MM.1S (cell line): ENCODE measurements at regions not wholly inside any gene's neighbourhood (a gene's known extent, or its start where the extent isn't known, plus 50 kb on each side); places are given as distances from the start of the nearest gene placed in this dataset.

Experiments used
- DNase-seq: peaks from one replicate; pipeline ENCODE4 v3.0.0-alpha.2; 2015
- H2AFZ ChIP-seq: fragments of 300-600 bp; sonication (generic); 2 replicates; pipeline ENCODE4 v1.6.0; 2016; ENCODE audit warnings: antibody characterized with exemption, low read length
- H3F3A ChIP-seq: fragments of 300-600 bp; sonication (generic); 2 replicates; pipeline ENCODE4 v1.6.1; 2016; ENCODE audit warnings: mild to moderate bottlenecking, antibody characterized with exemption, low read length, moderate library complexity, mixed read lengths; ENCODE audit not compliant: insufficient read depth
- H3K27ac ChIP-seq: fragments of 300-600 bp; sonication (generic); 2 replicates; pipeline ENCODE4 v1.5.1; 2016; ENCODE audit warnings: mild to moderate bottlenecking, low read length
- H3K27me3 ChIP-seq: fragments of 300-600 bp; sonication (generic); replicated peaks from 2 replicates; pipeline ENCODE4 v1.6.0; 2016; ENCODE audit warnings: low read length; ENCODE audit not compliant: insufficient read depth
- H3K36me3 ChIP-seq: fragments of 300-600 bp; sonication (generic); replicated peaks from 2 replicates; pipeline ENCODE4 v1.6.1; 2016; ENCODE audit warnings: mild to moderate bottlenecking, low read length, mixed read lengths; ENCODE audit not compliant: insufficient read depth
- H3K4me1 ChIP-seq: fragments of 300-600 bp; sonication (generic); 2 replicates; pipeline ENCODE4 v1.6.1; 2016; ENCODE audit warnings: low read length, mixed read lengths
- H3K4me2 ChIP-seq: fragments of 300-600 bp; sonication (generic); 2 replicates; pipeline ENCODE4 v1.6.0; 2016; ENCODE audit warnings: low read depth, low read length
- H3K4me3 ChIP-seq: fragments of 300-600 bp; sonication (generic); 2 replicates; pipeline ENCODE4 v1.5.1; 2016; ENCODE audit warnings: low read length, mixed read lengths
- H3K79me2 ChIP-seq: fragments of 300-600 bp; sonication (generic); 2 replicates; pipeline ENCODE4 v1.6.1; 2016; ENCODE audit warnings: mixed run types, low read length, mixed read lengths
- H3K9ac ChIP-seq: fragments of 300-600 bp; sonication (generic); 2 replicates; pipeline ENCODE4 v1.6.1; 2016; ENCODE audit warnings: low read length, mixed read lengths
- H3K9me2 ChIP-seq: fragments of 300-600 bp; sonication (generic); replicated peaks from 2 replicates; pipeline ENCODE4 v1.6.1; 2016; ENCODE audit warnings: mild to moderate bottlenecking, low read length, mixed read lengths; ENCODE audit not compliant: insufficient read depth
- H3K9me3 ChIP-seq: fragments of 300-600 bp; sonication (generic); replicated peaks from 2 replicates; pipeline ENCODE4 v1.6.1; 2016; ENCODE audit warnings: mild to moderate bottlenecking, low read length, mixed read lengths; ENCODE audit not compliant: insufficient read depth
- H4K20me1 ChIP-seq: fragments of 300-600 bp; sonication (generic); 2 replicates; pipeline ENCODE4 v1.6.1; 2016; ENCODE audit warnings: mild to moderate bottlenecking, low read length, moderate library complexity, mixed read lengths; ENCODE audit not compliant: insufficient read depth
- EZH2 ChIP-seq: fragments of 300-600 bp; sonication (generic); optimal IDR thresholded peaks from 2 replicates; pipeline ENCODE3; 2017; ENCODE audit warnings: low read depth, mild to moderate bottlenecking, antibody characterized with exemption, low read length, mixed read lengths
- EZH2phosphoT487 ChIP-seq: fragments of 300-600 bp; sonication (generic); IDR thresholded peaks from 2 replicates; pipeline ENCODE4 v1.6.1; 2018; ENCODE audit warnings: antibody characterized with exemption, low read length
- TF ChIP-seq, protein P1 (sequence below): fragments of 300-600 bp; sonication (generic); IDR thresholded peaks from 2 replicates; pipeline ENCODE4 v1.5.1; 2016; ENCODE audit warnings: antibody characterized with exemption, low read length, mixed read lengths

GRCh38 chr7:156156734-156157408, 344.6 kb upstream of the SHH start:
- Histone ChIP-seq H3K9me2 (no peaks in the 10 kb centered on the region), H2AFZ (no peak overlapping the region), H3K4me1 (no peaks in the 10 kb centered on the region), H3K36me3 (no peaks in the 10 kb centered on the region), H3K27ac (no peak overlapping the region), H3K4me2 (no peak overlapping the region), H3K9ac (no peak overlapping the region), H3K27me3 (peaks cover 37% of the 10 kb centered on the region), H3K9me3 (no peaks in the 10 kb centered on the region), H4K20me1 (no peaks in the 10 kb centered on the region), H3K4me3 (no peak overlapping the region), H3F3A (no peaks in the 10 kb centered on the region), H3K79me2 (no peaks in the 10 kb centered on the region)
- TF ChIP-seq, protein P1, sequence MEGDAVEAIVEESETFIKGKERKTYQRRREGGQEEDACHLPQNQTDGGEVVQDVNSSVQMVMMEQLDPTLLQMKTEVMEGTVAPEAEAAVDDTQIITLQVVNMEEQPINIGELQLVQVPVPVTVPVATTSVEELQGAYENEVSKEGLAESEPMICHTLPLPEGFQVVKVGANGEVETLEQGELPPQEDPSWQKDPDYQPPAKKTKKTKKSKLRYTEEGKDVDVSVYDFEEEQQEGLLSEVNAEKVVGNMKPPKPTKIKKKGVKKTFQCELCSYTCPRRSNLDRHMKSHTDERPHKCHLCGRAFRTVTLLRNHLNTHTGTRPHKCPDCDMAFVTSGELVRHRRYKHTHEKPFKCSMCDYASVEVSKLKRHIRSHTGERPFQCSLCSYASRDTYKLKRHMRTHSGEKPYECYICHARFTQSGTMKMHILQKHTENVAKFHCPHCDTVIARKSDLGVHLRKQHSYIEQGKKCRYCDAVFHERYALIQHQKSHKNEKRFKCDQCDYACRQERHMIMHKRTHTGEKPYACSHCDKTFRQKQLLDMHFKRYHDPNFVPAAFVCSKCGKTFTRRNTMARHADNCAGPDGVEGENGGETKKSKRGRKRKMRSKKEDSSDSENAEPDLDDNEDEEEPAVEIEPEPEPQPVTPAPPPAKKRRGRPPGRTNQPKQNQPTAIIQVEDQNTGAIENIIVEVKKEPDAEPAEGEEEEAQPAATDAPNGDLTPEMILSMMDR = peak; percentile 40
- TF ChIP-seq EZH2phosphoT487 = no peak
- TF ChIP-seq EZH2 = no peak
- DNase-seq = peak; percentile 27

- Histone ChIP-seq H4K20me1 (no peaks in the 10 kb centered on the region), H3K4me1 (no peaks in the 10 kb centered on the region), H3K9me3 (no peaks in the 10 kb centered on the region), H3K4me2 (no peak overlapping the region), H3K79me2 (no peaks in the 10 kb centered on the region), H3K9ac (no peak overlapping the region), H3K27me3 (peaks cover 37% of the 10 kb centered on the region), H3F3A (no peaks in the 10 kb centered on the region), H3K27ac (no peak overlapping the region), H3K9me2 (no peaks in the 10 kb centered on the region), H3K36me3 (no peaks in the 10 kb centered on the region), H3K4me3 (no peak overlapping the region), H2AFZ (no peak overlapping the region)
- TF ChIP-seq, protein P1 = no peak
- TF ChIP-seq EZH2 (no peak), EZH2phosphoT487 (no peak)
- no peak for DNase-seq
Measured at GRCh38 chr7:156155988-156156733, 343.9 kb upstream of the SHH start.

GRCh38 chr7:156153590-156153989, 341.3 kb upstream of the SHH start:
- H4K20me1 ChIP-seq = no peaks in the 10 kb centered on the region
- peaks cover 37% of the 10 kb centered on the region for H3K27me3 ChIP-seq
- no peaks in the 10 kb centered on the region for H3K79me2 ChIP-seq
- no peaks in the 10 kb centered on the region for H3K9me2 ChIP-seq
- no peaks in the 10 kb centered on the region for H3K9me3 ChIP-seq
- DNase-seq = no peak
- H3F3A ChIP-seq = no peaks in the 10 kb centered on the region
- no peak overlapping the region for H3K4me2 ChIP-seq
- H3K9ac ChIP-seq = no peak overlapping the region
- H2AFZ ChIP-seq = no peak overlapping the region
- H3K27ac ChIP-seq = no peak overlapping the region
- no peak overlapping the region for H3K4me3 ChIP-seq
- H3K4me1 ChIP-seq = no peaks in the 10 kb centered on the region
- TF ChIP-seq, protein P1 = no peak
- TF ChIP-seq EZH2phosphoT487 (no peak), EZH2 (no peak)
- H3K36me3 ChIP-seq = no peaks in the 10 kb centered on the region
